ENCODE measurements at regions not wholly inside any gene's neighbourhood (a gene's known extent, or its start where the extent isn't known, plus 50 kb on each side); places are given as distances from the start of the nearest gene placed in this dataset.

DNA sequence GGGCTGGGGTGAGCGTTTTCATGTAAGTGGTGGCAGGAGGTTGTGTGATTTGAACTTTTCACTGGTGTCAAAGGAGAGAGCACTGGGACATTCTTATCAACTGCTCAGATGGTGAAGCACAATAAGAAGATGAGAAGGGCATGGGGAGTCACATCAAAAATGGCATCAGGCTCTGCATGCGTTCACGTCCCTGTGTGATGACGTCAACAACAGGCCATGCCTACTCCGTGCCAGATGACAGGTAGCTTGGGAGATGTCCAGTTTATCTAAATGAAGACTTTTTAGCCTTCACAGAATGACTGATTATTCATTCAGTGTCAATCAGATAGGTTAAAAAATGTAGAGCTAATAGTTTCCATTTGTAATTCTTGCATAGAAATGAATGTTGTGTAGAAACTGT, 264.3 kb upstream of the POM121L12 start:
- no peak for TF ChIP-seq ELK4 (IDR thresholded peaks at IDR 0.05; ENCODE audit: borderline replicate concordance, low read depth, low read length)
- TF ChIP-seq ZNF121 (tag by site-specific recombination; IDR thresholded peaks at IDR 0.05), result no peak
- no peak for TF ChIP-seq KLF7 (tag by site-specific recombination; IDR thresholded peaks at IDR 0.05; ENCODE audit: borderline replicate concordance)
- peak; percentile 37; the same call in 1 of the 2 replicates for TF ChIP-seq ATF2 (tag by site-specific recombination; IDR thresholded peaks at IDR 0.05; ENCODE audit: low read depth)
- TF ChIP-seq ZNF155 (tag by site-specific recombination; IDR thresholded peaks at IDR 0.05), result no peak
- ChIA-PET POLR2A (no interaction called here), CTCF (interaction anchor here (0.6 kb wide), 1 partner anchor 336 kb away, joined by 3 read pairs; no protein-coding TSS in a partner anchor)
- Histone ChIP-seq H3K9me3 (ENCODE audit: control insufficient read depth, insufficient read depth, low read depth, low read length) (no peaks in the 10 kb centered on the region), H3K4me1 (ENCODE audit: control insufficient read depth, insufficient read depth, low read length) (no peaks in the 10 kb centered on the region), H3K36me3 (ENCODE audit: control insufficient read depth in 2 of 2, insufficient read depth in 1 of 2, low read length in 2 of 2) (no peaks in the 10 kb centered on the region), H3K27ac (ENCODE audit: extremely low read depth, low read depth, low read length) (no peak overlapping the region), H3K4me3 (ENCODE audit: low read depth, low read length) (no peak overlapping the region)

- Histone ChIP-seq H3K4me1 (ENCODE audit: control insufficient read depth, insufficient read depth, low read length) (no peaks in the 10 kb centered on the region), H3K36me3 (ENCODE audit: control insufficient read depth in 2 of 2, insufficient read depth in 1 of 2, low read length in 2 of 2) (no peaks in the 10 kb centered on the region), H3K27ac (ENCODE audit: extremely low read depth, low read depth, low read length) (no peak overlapping the region), H3K4me3 (ENCODE audit: low read depth, low read length) (no peak overlapping the region), H3K9me3 (ENCODE audit: control insufficient read depth, insufficient read depth, low read depth, low read length) (no peaks in the 10 kb centered on the region)
- ChIA-PET POLR2A (no interaction called here), CTCF (no interaction called here)
- TF ChIP-seq ZNF292 (tag by site-specific recombination; IDR thresholded peaks at IDR 0.05; ENCODE audit: borderline replicate concordance, low read depth) (no peak), ZNF350 (tag by site-specific recombination; IDR thresholded peaks at IDR 0.05) (no peak), ZNF792 (tag by site-specific recombination; IDR thresholded peaks at IDR 0.05) (no peak), KLF7 (tag by site-specific recombination; IDR thresholded peaks at IDR 0.05; ENCODE audit: borderline replicate concordance) (no peak), ZNF571 (tag by site-specific recombination; IDR thresholded peaks at IDR 0.05) (no peak), ZSCAN16 (tag by site-specific recombination; IDR thresholded peaks at IDR 0.05) (no peak), ZNF341 (tag by site-specific recombination; IDR thresholded peaks at IDR 0.05; ENCODE audit: low read depth) (no peak), PRDM4 (tag by site-specific recombination; IDR thresholded peaks at IDR 0.05) (no peak), ZNF221 (tag by site-specific recombination; IDR thresholded peaks at IDR 0.05; ENCODE audit: borderline replicate concordance) (no peak), ZNF600 (tag by site-specific recombination; IDR thresholded peaks at IDR 0.05) (no peak), ZNF114 (tag by site-specific recombination; IDR thresholded peaks at IDR 0.05) (no peak), ZNF16 (tag by site-specific recombination; IDR thresholded peaks at IDR 0.05; ENCODE audit: low read depth) (no peak), YY2 (tag by site-specific recombination; IDR thresholded peaks at IDR 0.05) (no peak), ZNF2 (tag by site-specific recombination; IDR thresholded peaks at IDR 0.05) (no peak)
- TF ChIP-seq, protein P1, sequence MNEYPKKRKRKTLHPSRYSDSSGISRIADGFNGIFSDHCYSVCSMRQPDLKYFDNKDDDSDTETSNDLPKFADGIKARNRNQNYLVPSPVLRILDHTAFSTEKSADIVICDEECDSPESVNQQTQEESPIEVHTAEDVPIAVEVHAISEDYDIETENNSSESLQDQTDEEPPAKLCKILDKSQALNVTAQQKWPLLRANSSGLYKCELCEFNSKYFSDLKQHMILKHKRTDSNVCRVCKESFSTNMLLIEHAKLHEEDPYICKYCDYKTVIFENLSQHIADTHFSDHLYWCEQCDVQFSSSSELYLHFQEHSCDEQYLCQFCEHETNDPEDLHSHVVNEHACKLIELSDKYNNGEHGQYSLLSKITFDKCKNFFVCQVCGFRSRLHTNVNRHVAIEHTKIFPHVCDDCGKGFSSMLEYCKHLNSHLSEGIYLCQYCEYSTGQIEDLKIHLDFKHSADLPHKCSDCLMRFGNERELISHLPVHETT (tag by site-specific recombination; IDR thresholded peaks at IDR 0.05), result no peak
Measured at GRCh38 chr7:52764492-52765169, 270.8 kb upstream of the POM121L12 start.

Data from HEK293 (cell line).